Right renal pelvis (tissue), 4 donors: ENCODE measurements at regions not wholly inside any gene's neighbourhood (a gene's known extent, or its start where the extent isn't known, plus 50 kb on each side); places are given as distances from the start of the nearest gene placed in this dataset.
"Not testable (repeated sequence)": the region's sequence is repeated elsewhere in the genome, so short reads cannot be mapped to it uniquely, and the experiment has no call there.

ENCODE experiments used
- DNase-seq, 4 donors: peaks; one replicate each; pipeline ENCODE4 v3.0.0-alpha.2; 2013; ENCODE audit warnings: low read depth in 4 of 4, low spot score in 3 of 4, missing footprints in 1 of 4

DNA sequence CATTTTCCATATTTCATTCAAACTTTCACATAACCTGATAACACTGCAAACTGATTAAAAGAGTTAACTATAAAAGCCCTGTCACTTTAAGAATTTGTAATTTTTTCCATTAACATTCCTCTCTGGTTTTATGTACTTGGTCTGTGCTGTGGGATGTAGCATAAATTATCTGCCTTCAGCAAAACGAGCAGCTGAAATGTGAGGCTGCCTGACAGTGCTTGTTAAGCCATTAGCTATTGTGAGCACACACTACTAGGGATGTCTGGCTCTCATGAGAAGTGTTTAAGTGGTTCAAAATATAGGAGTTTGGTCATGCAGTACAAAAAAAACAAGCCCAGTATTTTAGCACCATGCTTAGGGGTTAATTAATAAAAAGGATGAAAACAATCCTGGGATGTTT lies 63.0 kb downstream of the HOXA1 start:
- peak; percentile 29 to 69 (median 52) for DNase-seq

DNA sequence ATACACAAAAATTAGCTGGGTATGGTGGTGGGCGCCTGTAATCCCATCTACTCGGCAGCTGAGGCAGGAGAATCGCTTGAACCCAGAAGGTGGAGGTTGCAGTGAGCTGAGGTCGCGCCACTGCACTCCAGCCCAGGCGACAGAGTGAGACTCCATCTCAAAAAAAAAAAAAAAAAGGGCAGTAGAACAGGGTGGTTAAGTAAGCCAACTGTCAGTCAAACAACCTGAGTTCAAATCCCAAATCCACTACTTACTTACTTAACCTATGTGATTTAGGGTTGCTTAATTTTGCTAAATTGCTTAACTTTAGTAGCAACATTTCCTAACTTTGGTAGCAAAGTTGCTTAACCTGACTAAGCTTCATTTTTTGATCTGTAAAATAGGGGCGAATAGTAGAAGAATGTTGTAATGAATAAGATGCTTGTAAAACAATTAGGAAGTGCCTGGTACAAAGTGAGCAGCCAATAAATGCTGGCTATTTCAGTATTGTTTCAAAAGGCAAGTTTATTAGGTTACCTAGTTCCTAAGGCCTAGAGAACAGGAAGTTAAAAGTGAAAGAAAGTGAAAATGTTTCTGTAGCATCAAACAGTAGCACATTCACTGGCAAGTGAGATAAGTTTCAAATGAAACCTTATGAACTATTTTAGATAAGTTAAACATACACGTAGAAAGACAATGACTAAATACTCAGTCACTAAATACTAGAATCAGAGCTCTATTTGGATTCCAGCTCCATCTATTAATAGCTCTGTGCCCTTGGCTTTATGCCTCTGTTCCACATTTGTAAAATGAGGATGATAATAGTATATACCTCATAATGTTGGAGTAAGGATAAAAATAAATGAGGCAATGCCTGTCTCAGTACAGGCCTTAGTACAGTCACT lies 64.3 kb downstream of the HOXA1 start:
- DNase-seq: no peak

DNA sequence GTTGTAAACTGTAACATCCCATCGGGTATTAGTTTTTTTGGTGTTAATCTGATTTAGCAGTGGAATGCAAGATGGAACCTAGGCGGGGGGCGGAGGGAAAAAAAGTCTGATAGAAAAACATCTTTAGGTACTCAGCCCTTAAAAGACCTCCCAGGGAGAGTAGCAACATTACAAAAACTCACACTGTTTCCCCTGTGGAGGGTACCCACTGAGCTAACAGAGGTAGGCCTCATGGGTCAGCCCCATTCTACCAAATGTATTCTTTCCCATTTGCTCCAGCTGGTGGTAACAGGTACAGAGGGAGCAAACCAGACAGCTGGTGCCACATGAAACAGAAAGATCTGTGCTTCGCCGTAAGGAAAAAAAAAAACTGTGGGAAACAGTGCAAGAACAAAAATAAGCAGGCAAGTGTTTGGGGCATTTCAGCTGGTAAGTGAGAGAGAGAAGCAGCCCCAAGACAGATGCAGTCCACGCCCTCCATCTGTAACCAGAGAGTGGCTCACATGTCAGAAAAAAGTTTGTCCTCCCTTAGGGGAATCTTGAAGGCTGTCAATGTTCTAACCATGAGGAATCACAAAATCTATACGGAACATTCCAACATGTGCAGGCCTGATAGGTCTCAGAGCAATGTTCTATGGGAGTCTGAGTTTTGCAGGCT lies 65.3 kb downstream of the HOXA1 start:
- no peak for DNase-seq

DNA sequence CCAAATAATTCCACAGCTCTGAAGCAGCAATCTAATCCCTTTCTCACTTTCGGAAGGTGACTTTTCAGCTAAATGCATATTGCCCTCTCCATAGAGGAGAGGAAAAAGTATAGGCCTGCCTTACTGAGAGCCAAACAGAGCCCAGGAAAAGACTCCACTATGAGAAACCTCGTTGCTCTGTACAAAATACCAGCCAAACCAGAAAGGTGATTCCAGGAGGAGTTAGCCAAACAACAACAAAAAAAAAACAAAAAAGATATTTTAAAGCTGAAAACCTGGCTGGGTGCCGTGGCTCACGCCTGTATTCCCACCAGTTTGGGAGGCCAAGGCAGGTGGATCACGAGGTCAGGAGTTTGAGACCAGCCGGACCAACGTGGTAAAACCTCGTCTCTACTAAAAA lies 70.5 kb downstream of the HOXA1 start:
- no peak for DNase-seq

DNA sequence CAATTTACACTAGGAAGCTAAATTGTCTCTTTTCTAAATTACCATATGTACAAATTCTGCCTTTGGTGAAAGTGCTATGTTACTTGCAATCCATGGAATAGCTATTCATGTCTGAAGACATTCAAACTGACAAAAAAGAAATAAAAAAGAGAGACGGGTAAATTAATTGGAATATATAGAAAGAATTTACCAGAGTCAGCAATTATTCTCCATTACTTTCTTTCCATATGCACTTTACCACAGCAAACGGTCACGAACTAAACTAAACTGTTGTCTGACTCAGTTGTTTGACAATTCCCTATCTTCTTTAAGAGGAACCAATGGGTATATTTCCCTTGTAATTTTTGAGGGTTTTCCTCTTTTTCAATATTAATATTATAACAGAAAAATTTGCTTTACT lies 85.7 kb downstream of the HOXA1 start:
- no peak for DNase-seq

DNA sequence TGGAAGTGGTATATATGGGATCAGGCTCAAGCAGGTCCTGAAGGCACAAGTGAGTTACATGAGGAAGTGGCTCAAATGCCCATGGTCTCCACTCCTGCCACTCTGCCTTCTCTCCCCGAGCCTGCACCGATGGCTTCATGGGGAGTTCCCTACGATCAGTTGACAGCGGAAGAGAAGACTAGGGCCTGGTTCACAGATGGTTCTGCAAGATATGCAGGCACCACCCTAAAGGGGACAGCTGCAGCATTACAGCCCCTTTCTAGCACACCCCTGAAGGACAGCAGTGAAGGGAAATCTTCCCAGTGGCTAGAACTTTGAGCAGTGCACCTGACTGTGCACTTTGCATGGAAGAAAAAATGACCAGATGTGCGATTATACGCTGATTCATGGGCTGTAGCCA lies 95.3 kb downstream of the HOXA1 start:
- DNase-seq: no peak

DNA sequence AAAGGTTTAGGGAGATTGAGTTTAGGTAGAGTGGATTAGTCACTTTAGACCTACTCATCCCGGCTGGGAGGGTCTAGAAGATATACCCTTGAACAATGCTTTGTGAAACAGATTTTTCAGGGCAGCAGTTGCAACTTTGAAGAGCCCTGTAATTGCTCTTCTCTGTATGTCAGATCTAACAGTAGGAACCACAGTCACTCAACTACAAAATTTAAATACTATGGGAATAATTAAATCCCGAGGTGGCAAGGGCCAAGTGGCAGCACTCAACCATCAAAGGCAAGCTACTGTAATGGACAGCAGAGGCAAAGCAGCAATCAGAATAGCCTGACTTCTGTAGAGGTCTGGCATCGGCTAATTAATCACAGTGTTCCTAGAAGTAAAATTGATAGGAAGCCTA lies 97.5 kb downstream of the HOXA1 start:
- not testable (repeated sequence) for DNase-seq

DNA sequence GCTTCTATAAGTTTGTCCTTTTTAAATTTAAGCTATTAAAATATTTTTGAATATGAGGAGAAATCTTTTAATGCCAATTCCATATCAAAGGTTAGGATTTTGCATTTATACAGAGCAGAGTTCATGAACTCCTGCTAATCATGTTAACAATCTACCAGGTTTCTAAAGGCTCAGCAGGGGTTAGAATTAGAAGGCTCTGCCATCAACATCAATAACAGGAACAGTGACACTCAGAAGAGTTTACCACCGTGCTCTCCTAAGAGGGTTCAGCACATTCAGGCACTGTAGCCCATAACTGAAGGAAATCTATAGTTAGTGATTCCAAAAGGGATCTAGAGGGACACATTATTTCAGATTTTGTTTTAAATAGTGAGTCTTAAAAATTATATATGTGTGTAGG lies 100.1 kb downstream of the HOXA1 start:
- DNase-seq: no peak

DNA sequence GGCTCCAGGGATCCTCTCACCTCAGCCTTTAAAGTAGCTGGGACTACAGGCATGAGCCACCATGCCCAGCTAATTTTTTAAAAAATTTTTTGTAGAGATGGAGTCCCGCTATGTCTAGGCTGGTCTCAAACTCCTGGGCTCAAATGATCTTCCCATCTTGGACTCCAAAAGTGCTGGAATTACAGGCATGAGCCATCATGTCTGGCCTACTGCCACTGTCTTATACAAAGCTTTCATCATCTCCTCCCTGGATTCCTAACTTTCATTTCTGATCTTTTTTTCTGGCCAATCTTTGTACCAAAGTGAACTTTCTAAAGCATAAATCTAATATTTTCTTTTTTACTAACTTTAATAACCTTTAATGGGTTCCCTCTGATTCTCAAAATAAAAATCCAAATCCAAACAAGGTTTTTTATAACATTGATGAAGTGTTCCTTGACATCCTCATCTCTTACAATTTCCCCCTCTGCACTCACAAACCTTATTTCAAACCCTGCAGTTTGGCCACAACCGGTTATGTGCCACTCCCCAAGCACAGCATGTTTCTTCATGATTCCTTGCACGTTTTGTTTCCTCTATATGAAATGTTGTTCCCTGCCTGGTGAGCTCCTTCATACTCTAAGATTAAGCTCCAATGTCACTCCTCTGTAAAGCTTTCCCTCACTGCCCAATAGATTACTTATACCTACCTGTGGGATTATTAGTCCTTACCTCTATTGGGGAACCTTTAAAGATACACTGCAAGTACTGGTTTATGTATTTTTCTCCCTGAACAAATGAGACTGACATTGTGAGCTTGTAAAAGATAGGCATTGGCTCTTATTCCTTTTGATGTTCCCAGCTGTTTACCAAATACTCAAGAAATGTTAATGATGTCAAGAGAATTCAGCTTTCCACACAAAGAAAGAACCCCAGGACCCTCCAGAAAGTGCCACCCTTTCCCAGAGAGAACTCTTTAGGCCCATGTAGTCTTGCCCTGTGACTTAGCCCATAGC lies 101.7 kb downstream of the HOXA1 start:
- DNase-seq: no peak

DNA sequence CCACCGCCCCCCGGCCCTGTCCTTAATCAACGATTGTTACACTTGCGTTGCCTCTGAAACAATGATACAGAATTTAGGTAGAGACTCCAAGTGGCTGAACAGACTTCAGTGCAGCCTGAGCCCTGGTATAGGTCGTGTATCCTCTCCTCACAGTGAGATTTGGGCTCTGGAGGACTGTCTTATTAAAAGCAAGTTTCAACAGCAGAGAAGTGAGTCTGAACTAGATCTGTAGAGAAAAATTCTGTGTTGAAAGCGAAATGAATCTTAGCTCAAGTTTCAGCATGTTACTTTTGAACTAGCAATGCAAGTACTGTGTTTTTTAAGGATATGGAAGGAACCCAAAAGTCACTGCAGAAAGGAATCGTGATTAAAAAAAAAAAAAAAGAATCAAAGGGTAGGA lies 103.1 kb downstream of the HOXA1 start:
- no peak for DNase-seq

DNA sequence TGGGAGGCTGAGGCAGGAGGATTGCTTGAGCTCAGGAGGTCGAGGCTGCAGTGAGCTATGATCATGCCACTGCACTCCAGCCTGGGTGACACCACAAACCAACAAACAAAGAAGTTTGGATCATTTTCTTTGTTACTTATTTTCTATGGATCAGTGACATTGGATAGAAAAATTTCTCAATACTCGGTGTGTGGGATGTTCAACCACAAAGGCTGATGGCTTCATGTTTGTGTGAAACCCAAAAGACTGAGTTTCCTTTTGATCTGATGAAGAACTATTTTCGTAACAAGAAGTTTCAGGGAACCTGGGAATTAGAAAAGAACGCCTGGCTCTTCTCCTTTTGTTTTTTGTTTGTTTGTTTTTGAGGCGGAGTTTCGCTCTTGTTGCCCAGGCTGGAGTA lies 104.0 kb downstream of the HOXA1 start:
- no peak for DNase-seq

DNA sequence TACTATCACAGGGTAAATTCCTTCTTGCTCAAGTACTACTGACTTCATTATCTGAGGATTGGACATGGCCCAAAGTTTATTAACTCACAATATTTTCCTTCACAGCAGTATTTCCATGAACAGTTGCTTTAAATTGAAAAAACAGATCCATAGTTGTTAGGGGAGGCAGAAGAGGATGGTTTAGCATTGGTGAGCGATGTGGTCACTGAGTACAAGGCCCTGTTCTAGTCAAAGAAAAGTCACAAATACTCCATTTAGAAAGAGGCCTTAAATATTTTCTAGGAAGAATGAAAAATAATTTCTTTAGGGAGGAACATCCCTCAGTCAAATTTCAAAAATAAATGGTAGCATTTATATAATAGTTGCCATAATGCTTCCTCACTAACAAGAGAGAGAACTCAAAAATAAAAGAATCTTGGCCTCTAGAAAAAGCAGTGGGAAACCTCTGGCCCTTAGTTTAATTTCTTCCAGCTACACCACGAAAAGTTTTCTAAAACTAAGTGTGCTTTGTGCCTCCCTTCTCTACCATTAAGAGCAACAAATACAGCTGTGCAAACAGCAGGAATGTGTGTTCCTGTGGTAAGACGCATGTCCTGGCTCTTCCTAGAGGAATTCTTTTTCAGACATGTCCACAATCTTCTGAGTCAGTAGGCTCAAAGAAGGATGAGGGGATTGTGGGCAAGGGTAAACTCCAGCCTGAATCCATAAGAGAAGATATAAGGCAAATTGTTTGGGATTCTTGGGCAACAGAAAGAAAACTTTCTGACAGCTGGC lies 105.7 kb downstream of the HOXA1 start:
- DNase-seq: no peak

DNA sequence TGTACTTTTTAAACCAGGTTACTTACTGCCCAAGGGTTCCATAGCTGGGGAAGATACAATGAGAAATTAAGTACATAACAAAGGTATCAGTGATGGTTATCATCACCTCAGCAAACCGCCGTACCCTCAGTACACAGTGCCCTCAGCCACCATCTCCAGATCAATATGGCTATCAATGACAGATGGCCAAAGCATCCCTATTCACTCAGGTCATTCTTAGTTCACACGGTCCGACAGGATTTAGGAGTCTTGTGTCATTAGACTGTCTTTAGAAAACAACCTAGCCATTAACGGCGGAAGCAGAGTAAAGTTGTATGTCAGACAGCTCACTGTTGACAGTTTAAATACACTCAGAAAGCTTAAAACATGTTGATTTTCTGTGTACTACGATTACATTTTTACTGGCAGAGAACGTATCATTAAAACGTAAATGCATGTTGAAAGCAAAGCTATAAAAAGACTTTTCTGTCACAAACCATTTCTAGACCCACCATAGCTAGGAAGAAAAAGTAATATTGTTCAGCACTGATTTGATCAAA lies 106.9 kb downstream of the HOXA1 start:
- DNase-seq: no peak

DNA sequence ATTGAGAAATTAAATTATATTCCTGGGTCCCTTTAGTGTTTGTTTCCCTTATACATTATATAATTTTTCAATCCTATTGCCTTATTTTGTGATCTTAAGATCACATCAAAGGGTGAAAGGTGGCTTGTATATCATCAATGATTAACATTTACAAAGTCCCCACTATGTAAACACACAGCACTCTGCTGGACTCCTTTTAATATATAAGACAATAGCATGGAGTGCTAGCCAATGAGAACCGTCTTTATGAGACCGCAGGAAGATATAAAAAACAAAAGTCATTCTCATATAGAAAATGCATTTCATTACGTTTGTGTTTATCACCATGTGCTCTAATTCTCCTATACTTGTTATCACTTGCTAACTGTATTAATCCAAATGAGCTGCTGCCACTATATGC lies 108.5 kb downstream of the HOXA1 start:
- no peak for DNase-seq

DNA sequence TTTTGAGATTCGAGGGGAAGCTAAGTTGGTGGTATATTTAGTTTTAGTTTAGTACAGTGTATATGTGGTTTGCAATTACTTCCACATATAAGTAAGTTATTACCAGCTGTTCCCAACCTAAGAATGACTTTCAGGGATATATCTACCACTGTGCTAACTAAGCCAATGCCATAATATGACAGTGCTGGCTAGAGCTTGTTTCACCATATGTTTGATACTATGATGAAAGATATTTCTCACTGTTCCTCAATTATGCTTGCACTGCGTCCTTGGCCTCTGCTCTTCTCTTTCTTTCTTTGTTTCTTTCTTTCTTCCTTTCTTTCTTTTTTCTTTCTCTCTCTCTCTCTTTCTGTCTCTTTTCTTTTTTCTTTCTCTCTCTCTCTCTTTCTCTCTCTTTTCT lies 113.8 kb upstream of the SKAP2 start:
- no peak for DNase-seq

DNA sequence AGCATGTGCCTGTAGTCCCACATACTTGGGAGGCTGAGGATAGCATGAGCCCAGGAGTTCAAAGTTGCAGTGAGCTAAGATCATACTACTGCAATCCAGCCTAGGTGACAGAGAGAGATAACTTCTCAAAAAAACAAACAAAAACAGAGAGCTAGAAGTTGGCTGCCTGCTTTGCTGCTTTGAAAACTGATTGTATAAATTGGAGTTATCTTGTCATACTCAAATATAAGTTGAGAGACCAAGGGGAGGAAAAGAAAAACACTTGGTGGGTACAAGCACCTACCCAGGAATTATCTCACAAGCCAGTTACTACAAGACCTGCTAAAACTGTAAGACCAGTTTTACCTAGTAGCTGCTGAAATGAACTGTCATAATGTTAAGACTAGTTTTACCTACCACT lies 112.5 kb upstream of the SKAP2 start:
- DNase-seq: no peak

DNA sequence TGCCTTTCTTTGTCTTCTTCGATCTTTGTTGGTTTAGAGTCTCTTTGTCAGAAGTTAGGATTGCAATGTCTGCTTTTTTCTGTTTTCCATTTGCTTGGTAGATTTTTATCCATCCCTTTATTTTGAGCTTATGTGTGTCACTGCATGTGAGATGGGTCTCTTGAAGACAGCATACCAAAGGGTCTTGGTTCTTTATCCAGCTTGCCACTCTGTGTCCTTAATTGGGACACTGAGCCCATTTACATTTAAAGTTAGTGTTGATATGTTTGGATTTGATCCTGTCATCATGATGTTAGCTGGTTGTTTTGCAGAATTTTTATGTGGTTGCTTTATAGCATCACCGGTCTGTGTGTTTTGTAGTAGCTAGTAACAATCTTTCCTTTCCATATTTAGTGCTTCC lies 107.5 kb upstream of the SKAP2 start:
- not testable (repeated sequence) for DNase-seq

DNA sequence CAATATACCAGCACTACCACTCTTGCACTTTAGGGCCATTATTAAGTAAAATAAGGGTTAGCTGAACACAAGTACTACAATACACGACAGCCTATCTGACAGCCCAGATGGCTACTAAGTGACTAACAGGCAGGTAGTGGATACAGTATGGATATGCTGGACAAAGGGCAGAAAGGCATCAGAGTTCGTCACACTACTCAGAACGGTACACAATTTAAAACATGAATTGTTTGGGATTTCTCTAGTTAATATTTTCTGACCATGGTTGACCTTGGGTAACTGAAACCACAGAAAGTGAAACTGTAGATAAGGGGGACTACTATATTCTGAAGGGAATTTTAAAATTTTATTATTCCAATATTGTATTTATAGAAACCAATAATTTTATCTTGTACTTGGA lies 101.3 kb upstream of the SKAP2 start:
- no peak for DNase-seq

DNA sequence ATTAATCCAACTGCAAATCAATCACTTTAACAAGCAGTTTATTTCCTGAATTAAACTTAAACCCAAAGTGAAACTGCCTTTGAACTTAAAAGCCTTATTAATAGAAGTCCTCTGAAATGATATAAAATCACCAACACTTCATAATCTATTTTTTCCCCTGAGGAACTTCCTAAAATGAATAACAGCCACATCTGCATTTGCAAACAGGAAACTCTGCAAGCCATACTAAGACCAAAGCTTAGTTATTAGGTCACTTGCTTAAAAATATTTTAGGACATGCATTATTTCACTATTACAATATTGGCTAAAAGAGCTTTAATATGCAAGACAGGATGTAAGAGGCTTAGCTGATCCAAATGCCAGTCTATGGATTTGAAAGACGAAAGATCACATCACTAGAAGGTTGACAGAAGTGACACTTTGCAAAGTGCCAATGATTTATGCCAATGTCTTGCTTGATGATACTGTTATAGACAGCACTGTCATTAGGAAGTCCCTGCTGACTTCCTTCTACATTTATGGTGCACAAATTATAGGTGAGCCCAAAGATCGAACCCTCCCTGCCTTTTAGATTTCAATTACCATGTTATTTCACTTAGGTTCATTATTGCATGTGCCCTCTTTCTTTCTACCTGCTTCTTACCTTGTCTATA lies 99.9 kb upstream of the SKAP2 start:
- no peak for DNase-seq

DNA sequence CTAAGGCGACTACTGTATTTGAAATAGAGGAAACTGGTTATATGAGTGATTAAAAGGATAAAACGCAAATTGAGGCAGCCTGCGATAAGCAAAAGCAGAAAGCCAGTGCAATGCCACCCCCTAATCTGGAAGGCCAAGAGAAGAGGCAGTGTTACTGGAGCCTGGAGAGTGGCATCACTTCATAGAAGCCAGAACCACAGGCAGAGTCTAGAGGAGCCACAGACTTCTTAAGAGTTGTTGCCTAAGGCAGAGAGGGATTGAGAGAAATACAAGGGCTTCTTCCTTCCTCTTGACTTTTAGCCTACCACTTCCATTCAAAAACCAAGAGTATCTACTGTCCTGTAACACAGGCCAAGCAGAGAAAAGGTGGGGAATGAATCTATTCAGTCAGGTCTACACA lies 94.9 kb upstream of the SKAP2 start:
- DNase-seq: no peak
